ELR (cell line): ENCODE measurements at regions not wholly inside any gene's neighbourhood (a gene's known extent, or its start where the extent isn't known, plus 50 kb on each side); places are given as distances from the start of the nearest gene placed in this dataset.

Source experiments
- DNase-seq: peaks from one replicate; pipeline ENCODE4 v3.0.0-alpha.2; 2015; ENCODE audit warnings: low read depth

DNA sequence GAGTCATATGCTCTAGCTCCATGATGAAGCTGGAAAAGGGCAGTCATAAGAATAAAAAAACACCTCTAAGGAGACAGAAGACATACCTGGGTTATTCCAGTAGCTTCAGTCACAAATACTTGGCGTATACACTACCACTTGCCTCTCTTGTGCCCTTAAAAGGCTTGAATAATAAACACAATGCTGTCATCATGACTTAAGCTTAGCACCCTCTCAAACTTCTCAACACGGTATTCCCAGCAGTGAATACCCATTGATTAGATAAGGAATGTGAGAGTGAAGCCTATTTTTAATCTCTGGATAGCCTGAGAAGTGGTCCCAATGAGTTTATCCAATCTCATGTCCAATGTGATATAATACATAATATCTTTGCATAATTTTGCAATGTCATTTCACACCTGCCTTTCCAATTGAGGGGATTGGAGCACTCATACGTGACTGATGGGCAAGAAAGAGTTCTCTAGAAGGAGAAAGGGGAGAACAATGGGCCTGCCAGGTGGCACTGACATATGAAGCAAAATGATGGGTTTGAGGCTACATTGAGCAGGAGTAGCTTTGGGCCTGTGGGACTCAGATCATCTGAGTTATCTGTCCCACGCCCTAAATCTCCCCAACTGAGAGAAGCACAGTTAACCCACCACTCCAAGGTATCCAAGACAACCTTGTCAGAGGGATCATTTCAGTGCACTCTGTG is 298.6 kb upstream of the DAB1 start:
- no peak for DNase-seq

DNA sequence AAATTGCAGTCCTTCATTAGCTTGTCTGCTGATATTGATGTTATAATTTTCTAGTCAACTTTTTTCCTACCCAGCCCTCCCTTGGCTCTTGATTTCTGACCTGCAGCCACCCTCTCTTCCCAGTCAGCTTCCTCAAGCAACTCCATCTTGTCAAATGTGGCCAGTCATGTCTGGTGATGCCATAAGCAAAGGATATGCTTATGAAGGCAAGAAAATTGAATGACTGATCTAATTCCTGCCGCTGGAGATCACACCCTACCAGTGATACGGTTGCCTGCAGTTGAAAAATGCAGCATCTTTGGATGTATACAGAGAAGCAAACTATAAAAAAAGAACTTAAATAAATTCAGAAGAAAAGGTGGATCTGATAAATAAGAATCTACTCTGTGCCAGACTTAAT is 297.1 kb upstream of the DAB1 start:
- DNase-seq, result no peak

DNA sequence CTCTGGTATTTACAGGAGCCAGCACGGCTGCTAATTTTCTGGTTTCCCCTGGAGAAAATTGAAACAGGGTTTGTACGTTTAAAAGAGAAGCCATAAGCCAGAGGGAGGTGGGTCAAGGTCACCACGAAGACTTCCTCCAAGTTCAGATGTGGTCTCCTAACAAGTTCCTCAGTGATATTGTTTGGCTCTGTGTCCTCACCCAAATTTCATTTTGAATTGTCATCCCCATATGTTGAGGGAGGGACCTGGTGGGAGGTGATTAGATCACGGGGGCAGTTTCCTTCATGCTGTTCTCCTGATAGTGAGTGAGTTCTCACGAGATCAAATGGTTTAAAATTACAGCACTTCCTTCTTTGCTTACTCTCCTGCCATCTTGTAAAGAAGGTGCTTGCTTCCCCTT is 295.4 kb upstream of the DAB1 start:
- DNase-seq, result no peak

DNA sequence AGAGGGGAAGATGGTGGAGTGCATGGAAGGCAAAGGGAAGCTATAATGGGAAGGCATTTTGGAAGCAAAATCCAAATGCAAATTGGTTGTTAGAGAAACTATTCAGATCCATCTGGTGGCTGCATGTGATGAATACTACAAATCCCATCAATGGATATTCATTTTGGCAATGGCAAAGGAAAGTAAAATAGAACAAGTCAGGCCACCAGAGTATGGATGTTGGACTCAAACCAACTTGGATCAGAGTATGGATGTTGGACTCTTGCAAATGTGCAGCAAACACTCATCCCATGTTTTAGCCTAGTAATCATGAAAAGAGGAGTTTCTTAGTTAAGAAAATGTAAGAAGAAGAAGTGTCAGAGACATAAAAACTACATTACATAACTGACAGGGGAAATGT is 289.6 kb upstream of the DAB1 start:
- DNase-seq, result no peak

DNA sequence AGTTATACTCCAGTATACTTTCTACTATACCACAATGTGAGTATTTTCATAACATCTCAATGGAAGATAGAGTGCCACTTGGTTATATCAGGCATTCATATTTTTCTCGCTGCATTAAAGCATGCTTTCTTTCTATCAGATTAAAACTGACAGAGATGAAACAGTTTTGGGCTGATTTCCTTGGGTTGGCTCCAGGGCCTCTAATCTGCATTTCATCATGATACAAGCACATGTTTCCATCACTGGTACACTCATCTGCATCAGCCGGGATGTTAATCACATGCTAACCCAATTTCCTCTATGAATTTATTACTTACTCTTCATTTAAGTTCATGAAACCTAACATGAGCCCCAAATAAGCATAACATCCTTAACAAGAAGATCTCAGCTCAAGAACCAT is 289.0 kb upstream of the DAB1 start:
- no peak for DNase-seq

DNA sequence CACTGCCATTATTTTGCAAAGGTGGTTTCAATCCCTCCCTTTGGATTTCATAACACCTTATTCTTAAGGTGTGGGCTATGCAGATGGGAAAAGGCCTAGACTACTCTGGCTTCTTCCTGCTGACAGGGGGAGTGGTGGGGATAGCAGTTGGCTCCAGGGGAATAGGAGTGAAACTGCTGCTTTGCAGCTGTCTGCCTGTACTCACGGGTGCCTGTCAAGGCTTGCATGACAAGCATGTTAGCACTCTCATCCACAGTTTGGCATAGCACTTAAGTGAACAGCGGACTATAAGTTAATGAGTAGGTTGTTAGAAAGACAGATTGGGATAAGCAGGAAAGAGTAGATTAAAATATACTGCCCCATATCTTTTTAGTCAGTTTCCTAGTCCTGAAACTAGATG is 287.5 kb upstream of the DAB1 start:
- no peak for DNase-seq

DNA sequence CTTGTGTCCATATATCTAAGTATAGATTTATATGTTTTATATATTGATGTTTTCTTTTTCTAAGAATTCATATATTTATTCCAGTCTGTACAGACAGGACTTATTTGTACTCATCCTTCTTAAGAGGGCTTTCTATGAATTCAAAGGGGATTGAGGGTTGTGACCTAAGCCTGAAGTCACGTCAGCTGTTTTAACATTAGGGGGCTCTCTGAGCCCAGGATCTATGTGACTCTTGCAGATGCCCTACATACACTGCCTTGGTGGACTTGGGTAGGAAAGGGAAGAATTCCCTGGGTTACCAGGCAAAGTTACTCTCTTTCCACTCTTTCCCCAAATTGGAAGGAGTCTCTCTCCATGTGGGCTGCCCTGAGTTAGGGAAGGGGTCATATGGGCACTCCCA is 283.8 kb upstream of the DAB1 start:
- DNase-seq, result no peak

DNA sequence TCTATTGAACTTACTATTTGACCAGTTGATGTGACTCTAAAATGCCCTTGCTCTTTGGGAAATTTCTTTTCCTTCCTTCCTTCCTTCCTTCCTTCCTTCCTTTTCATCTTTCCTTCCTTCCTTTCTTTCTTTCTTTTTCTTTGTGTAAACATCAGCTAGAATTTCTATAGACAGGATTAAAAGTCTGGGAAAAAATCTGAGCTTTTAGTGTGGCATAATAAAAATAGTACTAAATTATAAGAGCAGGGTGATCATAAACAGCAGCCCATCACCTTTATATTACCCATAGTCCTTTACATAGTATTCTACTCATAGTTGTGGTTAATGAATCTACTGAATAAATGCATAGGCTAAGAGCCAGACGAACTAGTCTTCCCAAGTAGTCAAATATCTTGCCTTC is 281.0 kb upstream of the DAB1 start:
- no peak for DNase-seq

DNA sequence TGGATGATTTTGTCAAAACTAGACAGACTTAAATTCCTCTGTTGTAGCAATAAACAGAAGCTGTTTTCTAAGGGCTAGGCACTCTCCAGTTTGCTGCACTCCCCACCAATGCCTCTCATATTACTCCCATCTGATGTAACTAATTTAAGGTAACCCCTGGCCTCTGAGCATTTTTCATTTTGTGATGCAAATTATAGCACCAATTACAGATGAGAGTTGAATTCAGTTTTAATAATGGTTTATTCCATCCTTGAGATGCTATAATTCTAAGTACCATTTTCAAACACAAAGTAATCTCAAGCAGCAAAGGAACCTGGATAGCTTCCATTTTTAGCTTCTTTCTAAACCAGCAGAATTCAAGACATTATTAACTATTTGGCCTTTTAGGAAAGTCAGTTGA is 280.4 kb upstream of the DAB1 start:
- no peak for DNase-seq

DNA sequence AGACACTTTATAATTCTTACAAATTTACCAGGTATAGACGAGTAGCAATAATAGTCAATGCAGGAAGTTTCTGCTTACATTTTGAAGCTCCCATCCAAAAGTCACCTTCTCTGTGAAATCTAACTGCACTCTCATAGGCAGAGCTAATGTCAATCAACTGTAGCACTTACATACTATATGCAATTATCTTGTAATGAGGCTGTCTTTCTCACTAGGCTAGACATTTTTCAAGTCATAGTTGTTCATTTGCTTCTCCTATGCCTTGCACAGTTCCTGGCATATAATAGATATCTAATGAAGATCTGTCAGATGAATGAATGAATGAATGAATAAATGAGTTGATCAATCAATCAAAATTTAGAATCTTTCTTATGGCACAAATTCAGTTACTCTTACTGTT is 273.0 kb upstream of the DAB1 start:
- DNase-seq, result no peak

DNA sequence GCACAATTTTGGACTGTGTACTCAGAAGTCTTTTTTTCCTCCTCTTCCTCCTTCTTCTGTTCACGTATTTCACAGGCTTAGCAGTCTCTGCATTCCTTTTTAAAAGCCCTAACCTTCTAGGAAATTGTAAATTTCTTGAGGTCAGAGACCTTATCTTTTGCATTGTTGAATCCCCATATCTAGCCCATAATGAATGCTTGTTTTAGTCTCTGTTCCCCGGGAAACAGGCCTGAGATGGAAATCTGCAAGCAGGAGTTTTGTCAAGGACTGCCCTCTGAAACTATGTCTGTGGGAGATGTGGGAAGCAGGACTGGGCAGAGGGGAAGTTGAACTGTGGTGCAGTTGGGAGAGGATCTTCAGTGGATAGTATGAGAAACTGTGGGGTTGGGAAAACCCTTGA is 272.2 kb upstream of the DAB1 start:
- no peak for DNase-seq

DNA sequence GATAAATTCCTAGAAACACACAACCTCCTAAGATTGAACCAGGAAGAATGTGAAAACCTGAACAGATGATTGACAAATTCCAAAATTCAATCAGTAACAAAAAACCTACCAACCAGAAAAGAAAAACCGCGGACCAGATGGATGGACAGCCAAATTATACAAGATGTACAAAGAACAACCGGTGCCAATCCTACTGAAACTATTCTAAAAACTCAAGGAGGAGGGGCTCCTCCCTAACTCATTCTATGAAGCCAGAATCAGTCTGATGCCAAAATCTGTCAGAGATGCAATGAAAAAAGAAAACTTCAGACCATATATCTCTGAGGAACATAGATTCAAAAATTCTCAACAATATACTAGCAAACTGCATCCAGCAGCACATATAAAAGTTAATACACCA is 262.4 kb upstream of the DAB1 start:
- no peak for DNase-seq

DNA sequence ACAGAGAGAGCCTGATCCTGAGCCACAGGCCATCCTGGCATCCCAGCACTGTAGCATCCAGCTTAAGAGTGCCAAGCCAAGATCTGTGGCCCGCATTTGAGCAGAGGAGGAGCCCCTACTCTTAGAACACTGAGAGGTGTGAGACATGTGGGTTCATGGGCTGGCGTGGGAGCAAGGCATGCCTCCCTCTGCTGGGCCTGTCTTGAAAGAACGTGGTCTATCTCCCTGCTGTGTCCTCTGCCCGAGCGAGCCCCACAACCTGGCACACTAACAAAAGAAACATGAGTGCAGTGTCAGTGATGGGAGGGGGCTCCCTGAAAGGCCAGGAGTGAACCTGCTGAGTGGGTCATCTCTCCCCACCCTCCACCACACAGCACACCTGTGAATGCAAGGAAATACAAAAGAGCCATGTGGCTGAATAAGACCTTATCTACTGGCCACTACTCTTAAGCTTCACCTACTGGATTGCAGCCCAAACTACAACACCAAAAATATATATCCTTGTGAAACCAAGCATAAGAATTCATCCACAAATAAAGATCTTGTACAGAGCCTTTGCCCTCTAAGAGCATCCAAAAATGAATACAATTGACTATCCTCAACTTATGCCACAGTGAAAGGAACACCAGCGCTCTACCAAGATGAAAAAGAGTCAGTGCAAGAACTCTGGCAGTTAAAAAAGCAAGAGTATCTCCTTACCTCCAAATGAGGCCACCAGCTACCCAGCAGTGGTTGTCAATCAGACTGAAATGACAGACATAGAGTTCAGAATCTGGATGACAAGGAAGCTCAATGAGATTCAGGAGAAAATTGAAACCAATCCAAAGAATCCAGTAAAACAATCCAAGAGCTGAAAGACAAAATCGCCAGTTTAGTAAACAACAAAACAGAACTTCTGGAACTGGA is 259.4 kb upstream of the DAB1 start:
- no peak for DNase-seq

DNA sequence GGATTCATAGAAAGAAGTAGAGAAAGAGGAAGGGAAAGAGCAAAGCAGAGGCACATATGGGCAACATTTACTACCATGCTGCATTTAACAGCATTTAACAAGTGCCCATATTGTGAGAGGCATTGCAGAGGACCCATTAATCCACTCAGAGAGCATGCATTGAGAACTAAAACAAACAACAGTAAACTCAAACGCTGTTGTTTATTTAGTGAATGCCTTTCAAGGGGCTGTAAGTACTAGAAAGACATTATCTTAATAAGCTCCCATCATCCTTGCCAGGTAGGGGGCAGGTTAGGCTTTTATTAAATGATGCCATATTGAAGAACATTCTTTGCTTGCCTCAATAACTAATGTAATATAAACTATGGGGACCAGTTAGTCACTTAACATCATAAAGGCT is 254.3 kb upstream of the DAB1 start:
- DNase-seq, result no peak

DNA sequence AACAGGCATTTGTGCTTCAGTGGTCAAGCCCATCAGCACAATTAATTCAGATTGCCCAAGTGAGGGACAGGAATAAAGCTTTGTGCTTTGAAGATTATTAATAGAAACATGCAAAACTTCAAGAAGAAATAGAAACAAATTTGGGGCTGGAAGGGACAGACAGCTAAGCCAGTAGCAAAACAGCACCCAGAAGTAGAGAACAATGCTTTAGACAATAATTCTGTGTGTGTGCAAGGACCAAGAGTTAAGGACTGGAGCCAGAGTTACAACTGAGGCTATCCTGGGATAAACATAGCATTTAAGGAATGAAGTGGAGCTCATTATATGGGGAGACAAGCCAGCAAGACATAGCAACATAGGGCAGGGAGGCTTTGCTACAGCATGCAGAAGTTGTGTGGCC is 251.9 kb upstream of the DAB1 start:
- no peak for DNase-seq

DNA sequence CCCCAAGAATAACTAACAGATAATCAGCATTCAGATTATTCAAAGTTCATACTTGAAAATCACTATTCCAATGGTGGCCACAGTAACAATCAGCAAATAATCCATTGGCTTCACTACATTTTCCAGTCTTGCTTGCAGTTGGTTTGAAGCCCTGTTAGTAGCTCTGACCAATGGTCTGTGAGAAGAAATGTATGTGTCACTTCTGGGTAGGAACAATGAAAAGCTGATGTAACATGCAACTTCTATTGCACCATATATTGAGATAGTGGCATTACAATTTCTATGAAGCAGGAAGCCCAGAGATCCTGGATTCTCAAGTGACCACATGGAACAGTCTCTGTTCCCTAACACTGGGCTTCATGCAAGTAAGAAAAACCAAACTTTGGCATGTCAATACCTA is 250.9 kb upstream of the DAB1 start:
- DNase-seq, result no peak

DNA sequence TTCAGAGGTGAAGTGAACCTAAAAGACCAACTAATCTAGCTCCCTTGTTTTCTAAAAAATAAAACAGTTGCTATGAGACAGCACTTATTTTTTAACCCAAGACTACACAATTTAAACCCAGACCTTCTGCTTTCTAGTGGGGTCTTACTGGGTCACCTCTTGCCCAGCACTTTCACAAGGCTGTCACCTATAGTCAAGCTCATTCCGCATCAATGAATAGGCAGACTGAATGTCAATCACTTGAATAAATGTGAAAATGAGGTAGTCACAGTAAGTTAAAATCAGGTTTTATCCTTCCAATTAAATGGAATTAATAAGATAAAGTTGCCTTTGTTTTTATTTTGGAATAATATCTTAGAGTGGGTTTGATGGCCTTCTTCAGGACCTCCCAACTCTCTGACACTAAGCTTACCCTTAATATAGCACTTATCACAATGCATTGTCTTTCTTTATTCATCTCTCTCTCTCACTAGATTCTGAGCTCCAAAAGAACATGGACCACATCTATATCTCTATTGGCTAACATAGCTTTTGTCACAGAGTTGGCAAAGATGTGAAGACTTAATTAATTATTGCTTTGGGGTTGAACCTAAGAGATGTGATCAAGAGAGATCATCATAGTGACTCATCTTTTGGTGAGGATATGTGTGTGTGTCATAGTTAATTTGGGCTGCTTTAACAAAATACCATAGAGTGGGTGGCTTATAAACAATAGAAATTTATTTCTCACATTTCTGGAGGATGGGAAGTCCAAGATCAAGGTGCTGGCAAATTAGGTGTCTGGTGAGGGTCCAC is 248.7 kb upstream of the DAB1 start:
- no peak for DNase-seq

DNA sequence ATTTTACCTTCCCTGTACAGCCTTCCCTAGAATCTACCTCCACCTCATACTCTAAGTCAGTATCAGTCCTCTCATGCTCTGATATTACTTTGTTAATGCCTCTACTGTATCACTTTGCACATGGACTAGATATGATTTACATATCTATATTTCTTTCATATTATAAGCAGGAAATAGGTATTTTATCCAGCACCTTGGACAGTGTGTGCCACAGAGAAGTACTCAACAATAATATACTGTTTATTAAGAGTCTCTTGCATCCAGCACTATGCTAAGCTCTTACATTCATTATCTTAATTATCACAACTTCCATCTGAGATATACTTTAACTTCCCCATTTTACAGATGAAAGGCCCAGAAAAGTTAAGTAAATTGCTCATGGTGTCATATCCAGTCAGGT is 247.9 kb upstream of the DAB1 start:
- no peak for DNase-seq

DNA sequence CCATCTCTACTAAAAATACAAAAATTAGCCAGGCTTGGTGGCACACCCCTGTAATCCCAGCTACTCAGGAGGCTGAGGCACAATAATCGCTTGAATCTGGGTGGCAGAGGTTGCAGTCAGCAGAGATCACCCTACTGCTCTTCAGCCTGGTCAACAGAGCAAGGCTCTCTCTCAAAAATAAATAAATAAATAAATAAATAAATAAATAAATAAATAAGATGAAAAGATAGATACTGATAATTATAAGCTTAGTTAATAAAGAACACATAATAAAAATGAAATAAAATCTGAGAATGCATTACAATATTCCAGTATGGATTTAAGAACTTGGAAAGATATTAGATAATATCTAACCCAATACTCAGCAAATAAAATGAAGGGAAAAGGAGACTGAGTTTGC is 235.9 kb upstream of the DAB1 start:
- no peak for DNase-seq

DNA sequence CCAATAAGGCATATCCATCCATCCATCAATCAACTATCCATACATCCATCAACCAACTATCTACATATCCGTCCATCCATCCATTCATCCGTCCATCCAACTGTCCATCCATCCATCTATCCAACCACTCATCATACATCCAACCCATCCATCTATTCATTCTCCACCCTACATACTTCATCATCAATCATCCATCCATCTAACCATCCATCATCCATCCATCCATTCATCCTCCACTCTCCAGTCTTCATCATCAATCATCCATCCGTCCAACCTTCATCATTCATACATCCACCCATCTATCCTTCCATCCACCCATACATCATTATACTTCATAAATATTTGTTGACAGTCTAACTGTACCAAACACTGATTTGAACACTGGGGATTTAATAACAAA is 231.3 kb upstream of the DAB1 start:
- no peak for DNase-seq

DNA sequence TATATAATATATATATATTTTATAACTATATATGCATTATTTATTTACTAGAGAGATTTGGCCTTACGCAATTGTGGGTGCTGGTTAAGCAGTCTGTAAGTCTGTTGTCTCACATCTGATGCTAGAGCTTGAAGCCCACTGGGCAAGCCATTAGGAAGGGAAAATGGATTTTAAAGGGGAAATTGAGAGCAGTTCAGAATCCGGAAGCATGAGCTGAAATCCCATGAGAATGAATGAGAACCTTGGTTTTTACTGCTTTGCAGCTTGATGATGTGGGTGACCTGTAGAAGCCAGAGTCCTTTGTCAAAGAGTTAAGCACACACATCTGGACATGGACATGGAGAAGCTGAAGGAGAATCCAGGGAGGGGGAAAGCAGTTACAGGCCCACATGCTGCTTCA is 220.8 kb upstream of the DAB1 start:
- no peak for DNase-seq

DNA sequence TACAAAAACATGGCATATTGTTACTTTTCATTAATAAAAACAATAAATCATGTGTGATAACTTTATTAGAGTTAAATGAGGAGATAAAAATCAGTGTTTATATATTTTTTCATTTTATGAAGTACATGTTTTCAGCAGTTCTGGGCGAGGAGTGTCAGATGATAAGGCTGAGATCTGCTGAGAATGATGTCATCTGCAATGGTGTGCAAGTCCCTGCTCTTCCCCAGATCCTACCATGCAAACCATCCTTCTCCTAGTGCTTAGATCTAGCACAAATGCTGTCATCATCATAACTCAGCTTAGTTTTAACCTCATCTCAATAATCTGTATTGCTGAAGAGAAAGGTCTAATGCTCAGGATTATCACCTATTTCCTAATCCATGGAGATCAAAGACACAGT is 214.4 kb upstream of the DAB1 start:
- no peak for DNase-seq

DNA sequence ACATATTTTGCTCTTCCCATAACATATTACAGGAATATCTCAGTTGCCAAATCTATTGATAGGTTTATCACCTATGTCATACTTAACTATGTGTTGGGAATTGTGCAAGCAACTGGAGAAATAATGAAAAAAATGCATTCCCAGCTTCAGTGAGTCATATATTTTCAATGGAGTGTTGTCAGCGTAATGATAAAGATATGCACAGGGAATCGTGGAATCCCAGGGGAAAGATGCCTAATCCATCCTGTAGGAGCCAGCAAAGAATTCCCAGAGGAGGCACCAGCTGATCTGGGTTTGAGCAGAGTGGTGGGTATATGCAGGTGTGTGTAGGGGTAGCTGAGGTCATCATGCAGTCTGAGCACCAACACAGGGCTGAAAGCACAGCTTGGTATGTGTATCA is 213.3 kb upstream of the DAB1 start:
- peak; percentile 3 for DNase-seq
